ENCODE measurements at regions not wholly inside any gene's neighbourhood (a gene's known extent, or its start where the extent isn't known, plus 50 kb on each side); places are given as distances from the start of the nearest gene placed in this dataset.

DNA sequence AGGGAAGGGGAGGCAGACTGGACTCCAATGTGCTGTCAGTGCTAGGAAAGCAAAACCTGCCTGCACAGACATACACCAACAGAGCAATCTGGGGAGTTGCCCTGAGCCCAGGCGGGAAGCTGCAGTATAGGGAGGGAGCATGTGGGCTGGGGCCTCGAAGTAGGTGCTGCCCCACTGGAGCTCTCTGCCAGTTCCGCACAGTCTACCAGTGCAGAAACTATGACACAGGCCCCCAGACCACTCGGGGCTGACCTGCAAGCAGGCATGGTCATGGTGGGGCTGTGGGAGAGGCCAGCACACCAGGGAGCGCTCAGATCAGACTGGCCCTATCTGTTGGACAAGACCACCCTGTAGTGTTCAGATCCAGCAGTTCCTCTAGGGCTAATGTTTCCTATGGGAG, 344.1 kb upstream of the TRAM1L1 start:
- DNase-seq (ENCODE audit: low read depth): no peak

DNA sequence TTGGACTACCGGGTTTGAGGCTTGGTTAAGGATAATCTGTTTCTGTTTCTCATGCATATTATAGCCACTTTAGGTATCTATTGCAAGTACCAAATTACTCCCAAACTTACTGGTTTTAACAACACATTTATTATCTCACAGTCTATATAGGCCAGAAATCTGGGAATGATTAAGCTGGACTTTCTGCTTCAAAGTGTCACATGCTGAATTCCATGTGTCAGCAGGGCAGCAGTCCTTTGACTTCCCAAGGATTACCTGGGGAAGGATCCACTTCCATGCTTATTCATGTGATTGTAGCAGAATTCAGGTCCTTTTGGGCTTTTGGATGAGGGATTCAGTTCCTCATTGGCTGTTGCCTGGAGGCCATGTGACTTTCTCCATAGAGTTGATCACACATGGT, 349.0 kb upstream of the TRAM1L1 start:
- no peak for DNase-seq (ENCODE audit: low read depth)

DNA sequence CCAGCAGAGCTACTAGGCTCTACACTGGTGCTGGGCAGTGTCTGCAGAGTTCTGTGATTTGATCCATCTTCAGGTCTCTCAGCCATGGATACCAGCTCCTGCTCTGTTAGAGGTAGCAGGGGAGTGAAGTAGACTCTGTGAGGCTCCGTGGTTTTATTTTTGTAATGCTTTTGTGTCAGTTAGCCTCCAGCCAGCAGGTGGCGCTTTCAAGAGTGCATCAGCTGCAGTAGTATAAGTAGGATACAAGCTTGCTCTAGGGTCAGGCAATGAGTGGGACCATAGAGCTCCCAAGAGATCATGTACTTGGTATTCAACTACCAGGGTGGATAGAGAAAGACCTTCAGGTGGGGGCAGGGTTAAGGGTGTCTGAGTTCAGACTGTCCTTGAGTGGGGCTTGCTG, 362.5 kb upstream of the TRAM1L1 start:
- no peak for DNase-seq (ENCODE audit: low read depth)

DNA sequence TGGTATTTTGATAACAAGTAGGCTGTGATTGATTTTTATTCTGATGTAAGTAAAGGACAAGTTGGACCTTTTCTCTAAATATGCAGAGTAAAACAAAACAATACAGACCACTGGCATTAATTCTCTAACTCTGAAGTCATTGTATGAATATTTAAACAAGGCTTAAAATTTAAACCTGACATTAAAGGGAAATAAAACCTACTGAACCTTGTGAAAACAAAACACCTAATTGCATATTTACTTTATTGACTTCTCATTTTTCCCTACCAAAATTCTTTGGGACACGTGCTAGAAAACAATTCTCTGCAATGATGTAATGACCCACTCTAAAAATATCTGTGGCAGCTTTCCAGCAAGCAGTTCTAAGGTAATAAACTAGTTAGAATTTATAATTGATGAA, 369.7 kb upstream of the TRAM1L1 start:
- DNase-seq (ENCODE audit: low read depth): no peak

DNA sequence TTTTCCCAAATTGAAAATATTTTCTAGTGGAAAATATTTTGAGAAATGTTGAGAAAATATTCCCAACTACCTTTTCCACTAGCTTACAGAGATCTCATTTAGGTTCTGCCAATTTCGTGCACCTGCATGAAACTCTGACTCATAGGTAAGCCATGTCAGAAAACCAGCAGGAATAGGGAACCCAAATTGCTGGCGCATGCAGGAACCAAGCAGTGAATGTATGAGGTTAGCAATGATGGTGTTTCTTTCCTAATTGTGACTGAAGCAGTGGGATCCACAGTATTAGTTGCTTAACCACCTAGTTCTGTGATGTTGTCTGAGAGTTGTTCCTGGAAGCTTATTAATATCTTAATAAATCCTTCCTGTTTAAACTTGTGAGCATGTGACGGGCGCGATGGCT, 381.0 kb upstream of the TRAM1L1 start:
- no peak for DNase-seq (ENCODE audit: low read depth)

DNA sequence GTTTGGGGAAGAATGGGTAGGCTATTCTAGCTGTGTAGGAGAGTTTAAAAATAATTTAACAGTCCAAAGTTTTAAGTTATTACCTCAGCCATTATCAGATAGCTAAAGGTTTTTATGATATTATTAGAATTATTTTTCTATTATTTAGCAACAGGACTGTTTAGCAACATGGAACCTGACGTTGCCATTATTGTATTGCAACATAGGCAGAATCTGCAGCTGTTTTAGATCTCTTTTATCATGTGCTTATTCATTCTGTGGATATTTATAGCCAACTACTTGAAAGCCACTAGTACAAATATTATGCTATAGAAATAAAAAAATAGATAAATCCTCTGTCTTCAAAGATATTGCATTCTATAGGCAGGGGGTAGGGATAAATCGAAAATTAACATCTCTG, 382.0 kb upstream of the TRAM1L1 start:
- DNase-seq (ENCODE audit: low read depth): no peak

DNA sequence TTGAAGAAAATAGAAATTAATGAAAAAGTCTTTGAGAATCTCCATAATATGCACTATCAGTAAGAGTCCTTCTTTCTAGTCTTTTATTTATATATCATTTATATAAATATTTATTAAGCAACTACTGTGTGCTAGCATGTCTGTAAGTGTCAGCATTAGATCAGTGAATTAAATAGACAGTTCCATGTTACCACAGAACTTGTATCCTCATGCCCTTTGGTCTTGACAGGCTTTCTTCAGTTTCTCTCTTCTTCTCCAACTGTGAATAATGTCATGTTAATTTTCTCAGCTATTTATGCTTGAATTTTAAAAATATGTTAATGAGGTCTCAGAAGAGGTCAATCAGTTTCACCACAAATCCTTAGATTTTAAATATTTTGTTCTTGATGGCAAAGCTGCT, 389.6 kb upstream of the TRAM1L1 start:
- DNase-seq (ENCODE audit: low read depth): no peak

DNA sequence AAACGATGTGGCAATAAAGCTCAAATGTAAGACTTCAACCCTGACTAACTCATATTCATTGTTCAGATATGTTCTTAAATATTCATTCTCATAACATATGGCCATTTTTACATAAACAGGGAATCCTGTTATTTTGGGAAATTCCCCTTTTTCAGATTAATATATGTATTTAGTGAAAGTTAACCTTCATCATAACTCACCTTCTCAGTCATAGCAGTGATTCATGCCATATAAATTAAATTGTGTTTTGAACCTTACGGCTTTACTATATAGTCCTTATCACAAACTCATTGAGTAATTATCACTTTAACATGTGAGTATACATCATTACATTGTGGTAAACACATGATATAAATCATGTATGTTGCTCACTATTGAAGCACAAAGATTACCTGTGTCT, 392.5 kb upstream of the TRAM1L1 start:
- peak; percentile 34 for DNase-seq (ENCODE audit: low read depth)

DNA sequence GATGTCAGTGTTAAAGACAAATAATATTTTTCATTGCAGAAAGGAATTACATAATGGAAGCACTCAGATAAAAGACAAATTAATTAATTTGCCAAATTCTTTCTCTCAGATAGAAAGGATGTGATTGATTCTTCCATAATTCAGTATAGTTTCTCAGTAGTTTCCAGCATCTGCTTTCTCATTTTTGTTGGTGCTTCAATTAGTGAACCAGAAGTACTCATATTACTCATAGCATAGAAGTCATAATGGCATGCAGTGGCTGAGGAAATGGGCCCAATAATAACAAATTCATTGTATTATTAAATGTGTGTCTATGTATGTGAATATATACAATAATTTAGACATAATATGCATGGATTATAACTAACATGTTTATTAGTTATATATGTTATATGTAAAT, 393.3 kb upstream of the TRAM1L1 start:
- DNase-seq (ENCODE audit: low read depth): peak; percentile 22

DNA sequence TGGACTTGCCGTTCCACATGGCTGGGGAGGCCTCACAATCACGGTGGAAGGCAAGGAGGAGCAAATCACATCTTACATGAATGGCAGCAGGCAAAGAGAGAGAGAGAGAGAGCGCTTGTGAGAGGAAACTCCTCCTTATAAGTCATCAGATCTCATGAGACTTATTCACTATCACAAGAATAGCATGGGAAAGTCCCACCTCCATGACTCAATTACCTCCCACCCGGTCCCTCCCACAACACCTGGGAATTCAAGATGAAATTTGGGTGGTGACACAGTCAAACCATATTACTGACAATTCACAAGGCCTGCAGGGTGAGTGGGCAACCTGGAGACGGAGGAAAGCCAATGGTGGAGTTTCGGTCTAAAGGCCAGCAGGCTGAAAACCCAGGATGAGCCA, 394.3 kb upstream of the TRAM1L1 start:
- peak; percentile 20 for DNase-seq (ENCODE audit: low read depth)

DNA sequence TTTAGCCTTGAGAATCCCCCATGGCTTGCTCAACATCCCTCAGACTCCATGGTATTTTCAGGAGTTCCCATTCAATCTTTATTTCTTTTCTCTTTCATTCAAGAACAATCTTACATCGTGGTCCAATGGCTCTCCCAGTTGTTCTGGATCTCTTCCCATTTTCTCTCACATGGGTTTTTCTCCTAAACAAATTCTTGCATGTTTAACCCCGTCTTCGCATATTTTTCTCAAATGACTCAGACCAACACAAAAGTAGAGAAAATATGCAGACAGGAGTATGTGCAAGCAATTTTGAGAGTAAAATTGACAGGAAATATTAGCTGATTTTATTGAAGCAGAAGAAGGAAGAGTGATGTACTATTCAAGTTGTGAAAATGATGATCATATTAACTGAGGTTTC, 396.4 kb upstream of the TRAM1L1 start:
- peak; percentile 55 for DNase-seq (ENCODE audit: low read depth)

DNA sequence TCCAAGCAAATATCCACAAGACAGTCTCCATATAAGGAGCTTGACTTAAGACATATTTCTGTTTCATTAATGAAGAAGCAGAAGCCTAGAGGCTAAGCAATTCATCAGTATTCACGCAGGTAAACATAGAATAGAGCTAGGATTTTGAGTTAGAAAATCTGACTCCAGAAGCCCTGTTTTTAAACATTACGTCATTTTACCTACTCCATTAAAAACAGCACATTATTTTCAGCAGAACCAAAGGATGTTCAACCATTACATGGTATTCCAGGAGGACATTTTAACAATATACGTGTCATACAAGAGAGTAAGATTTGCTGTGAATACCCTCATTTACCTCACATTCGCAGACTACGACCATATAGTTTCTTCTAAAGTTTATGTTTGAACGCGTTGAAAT, 403.3 kb upstream of the TRAM1L1 start:
- DNase-seq (ENCODE audit: low read depth): no peak

DNA sequence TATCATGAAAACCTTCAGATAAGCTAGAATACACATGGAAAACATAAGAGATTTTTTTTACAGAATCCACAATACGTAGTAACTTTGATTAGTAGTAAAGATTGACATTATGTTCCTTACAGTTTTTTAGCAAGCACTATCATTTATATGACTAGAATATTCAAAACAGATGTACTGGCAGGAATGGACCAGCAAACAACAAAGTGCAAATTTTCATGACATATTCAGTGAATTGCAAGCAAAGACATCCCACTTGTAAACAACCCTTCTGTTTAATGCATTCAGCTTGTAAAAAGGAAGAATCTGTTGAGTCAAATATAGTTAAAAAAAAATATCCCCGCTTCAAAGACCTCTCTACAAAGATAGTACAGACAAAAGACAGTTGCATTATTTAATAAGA, 403.7 kb upstream of the TRAM1L1 start:
- no peak for DNase-seq (ENCODE audit: low read depth)

DNA sequence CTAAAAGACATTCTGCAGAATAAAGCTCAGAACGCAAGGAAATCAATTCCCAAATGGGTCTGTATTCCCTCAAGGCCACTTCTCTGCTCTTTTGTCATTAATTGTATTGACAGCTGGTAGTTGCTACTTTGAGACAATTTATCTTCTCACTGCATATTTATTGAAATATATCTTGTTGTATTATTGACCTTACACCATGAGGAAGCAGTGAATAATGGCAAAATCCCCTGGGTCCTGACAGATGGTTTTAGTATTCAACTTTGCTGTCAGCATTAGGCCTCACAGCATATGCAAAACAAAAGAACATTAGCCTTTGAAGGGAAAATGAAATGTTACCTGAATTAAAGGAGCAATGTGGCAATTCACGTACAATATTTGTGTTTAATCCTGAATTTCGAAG, 406.1 kb upstream of the TRAM1L1 start:
- no peak for DNase-seq (ENCODE audit: low read depth)

DNA sequence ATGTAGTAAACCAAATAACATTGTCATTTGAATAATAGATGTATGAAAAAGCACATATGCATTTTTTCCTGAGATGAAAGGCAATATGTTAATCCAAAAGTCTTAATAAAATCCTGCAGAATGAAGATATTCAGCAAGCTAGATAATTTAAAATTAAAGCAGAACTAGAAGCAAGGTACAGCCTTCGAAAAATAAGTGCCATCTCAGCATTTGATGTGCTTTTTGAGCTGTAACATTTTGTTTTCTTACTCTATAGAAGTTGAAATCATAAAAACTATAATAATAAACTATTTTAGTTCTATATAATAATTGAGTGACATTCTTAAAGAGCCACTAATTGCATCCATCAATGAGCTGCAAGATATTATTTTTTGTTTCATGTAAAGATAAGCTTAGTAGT, 410.4 kb upstream of the TRAM1L1 start:
- no peak for DNase-seq (ENCODE audit: low read depth)

DNA sequence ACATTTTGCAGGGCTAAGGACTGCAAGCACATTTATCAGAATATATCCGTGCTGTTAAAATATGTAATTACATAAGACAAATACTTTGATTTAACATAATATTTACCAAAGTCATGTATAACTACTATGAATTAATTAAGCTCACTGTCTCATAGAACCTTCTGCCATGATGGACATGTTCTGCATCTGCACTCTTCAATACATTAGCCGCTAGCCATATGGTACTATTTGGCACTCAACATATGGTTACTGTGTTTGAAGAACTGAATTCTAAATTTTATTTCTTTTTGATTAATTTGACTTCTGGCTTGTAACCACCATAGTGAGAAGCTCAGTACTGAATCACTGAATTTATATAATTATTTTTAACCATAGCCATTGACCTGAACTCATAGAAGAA, 427.0 kb upstream of the TRAM1L1 start:
- DNase-seq (ENCODE audit: low read depth): no peak

DNA sequence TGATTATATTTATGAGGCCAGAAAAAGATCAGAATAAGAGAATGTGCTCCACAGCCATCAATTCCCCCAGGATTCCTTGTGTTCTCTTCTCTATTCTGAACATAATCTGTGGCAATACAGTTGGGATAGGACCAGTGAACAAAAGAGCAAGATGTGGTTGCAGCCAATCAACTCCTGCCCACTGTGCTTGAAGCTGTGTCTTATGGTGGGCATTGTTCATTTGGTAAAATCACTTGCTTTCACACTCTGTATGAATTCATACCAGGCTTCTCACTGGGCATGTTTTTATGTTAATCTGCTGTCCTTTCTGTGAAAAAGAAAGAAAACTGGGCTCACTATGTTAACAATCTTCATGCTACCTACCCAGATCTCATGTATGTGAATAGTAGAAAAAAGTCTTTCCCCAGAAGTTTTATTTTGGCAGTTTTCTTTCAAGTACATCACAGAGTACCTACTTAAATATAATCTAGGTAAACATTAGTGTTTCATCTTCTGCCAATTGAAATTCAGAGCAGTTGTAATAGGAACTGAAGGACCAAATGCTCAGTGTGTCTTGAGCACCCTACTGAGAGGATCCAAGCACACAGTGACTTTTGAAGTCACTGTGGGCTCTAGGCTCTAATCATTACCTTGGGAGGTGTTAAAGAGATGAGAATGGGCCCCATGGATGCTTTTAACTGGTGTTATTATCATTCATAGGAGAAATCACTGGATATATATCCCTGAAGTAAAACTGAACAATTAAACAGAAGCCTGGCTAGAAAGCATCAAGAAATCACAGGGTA, 429.2 kb upstream of the TRAM1L1 start:
- no peak for DNase-seq (ENCODE audit: low read depth)

DNA sequence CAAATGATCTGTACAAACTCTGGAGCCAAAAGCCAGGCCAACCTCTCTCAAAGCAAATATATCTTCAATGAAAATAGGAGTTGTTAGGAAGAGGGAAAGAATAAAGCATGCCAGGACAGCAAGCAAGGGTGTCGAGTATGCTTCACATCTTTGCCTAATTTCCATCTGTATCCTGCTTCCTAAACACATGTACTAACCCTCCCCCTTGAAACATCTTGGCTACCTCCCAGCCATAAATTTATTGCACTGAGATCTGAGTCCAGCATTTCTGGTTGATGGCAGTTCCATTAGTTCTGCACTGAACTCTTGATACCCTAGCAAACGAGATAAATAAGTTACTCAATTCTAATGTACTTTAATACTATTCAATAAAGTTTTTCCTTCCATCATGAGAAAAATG, 430.5 kb upstream of the TRAM1L1 start:
- DNase-seq (ENCODE audit: low read depth): no peak

DNA sequence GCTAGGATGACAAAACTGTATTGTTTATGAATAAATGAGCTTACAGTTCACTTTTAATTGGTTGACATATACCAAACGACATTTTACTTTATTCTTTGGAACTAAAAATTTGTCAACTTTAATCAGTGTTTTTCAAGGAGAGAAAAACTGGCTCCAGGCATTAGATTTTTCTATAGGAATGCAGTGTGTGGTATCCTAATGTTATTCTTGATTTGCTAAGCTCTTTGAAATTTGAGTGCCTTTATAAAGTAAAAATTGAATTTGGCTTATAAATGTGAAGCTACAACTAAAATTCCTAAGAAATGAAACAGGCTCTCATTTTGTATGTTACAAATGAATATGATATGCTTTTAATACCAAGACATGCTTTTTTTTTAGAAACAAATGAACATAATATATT, 442.2 kb upstream of the TRAM1L1 start:
- no peak for DNase-seq (ENCODE audit: low read depth)

DNA sequence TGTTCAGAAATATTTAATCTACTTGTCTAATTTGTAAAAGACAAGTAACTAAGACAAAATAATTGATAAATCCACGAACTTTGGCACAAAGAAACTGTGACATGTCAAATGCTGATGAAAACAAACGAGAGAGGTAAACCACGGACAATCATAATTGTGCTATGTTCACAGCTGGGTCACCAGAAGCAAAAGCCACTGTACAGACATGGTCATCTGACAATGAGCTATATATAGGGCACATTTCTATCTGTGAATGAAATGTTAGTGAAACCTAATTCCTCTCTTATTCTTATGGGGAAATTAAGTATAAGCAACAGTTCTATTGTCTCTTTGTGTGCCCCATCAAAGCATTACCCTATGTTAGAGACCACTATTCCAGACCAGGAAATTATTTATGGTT, 444.0 kb upstream of the TRAM1L1 start:
- no peak for DNase-seq (ENCODE audit: low read depth)

DNA sequence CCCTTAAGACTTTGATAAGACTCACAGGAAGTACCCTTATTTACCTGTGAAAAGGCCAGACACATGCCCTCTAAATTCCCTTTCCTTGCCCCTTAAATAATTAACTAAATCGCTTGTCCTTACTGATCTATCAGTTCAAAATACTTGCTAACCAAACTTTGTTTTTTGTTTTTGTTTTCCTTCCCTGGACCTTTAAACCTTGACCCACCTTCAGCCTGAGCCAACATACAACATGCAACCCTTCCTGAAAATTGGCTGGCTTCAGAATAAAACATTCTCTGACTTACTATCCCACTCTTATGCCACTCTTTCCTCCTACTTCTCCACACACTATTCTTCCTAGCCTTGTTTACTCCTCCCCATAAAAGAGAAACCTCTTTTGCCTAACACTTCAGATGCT, 448.1 kb upstream of the TRAM1L1 start:
- no peak for DNase-seq (ENCODE audit: low read depth)

DNA sequence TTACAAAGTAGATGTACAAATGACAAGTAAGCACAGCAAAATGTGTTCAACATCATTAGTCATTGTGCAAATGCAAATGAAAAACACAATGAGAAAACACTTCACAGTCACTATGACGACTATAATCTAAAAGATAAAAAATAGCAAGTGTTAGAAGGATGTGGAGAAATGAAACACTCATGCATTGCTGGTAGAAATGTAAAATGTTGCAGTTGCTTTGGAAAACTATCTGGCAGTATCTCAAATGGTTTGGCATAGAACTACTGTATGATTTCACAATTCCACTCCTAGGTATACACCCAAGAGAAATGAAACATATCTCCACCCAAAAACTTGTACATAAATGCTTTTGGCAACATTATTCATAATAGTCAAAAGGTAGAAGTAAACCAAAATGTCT, 459.7 kb upstream of the TRAM1L1 start:
- DNase-seq (ENCODE audit: low read depth): no peak

DNA sequence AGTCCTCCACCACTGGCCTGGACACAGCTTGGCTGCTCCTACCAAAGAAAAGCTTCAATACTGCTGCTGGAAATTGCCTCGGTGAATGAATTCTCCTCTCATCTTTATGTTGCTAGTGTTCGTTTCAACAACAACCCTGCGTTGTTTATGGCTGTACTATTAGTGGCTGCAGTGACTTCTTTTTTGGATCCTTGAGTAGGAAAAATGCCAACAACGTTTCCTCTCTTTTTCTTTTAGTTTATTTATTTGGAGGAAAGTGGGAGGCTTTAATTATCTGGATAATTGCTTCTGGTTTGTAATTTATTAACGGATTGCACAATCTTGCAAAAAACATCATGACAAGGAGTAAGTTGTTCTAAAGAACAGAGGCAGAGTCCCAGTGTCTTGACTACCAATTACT, 464.1 kb upstream of the TRAM1L1 start:
- no peak for DNase-seq (ENCODE audit: low read depth)

DNA sequence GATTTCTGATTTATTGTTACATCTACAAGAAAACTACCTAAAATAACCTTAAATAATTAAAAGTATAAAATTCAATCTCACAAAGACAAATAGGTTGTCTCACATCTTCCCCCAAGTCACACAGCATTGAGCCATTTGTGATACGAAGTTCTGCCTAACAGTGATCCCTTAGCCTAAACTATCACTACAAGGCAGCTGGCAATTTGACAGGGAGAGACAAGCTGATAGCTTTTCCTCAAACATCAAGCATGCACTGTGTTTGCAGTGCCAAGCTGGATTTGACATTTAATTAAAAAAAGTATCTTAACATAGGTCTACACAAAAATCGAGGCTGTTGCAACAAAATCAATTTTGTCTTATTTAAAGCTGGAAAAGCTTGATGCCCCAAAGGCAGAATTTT, 464.7 kb upstream of the TRAM1L1 start:
- no peak for DNase-seq (ENCODE audit: low read depth)

DNA sequence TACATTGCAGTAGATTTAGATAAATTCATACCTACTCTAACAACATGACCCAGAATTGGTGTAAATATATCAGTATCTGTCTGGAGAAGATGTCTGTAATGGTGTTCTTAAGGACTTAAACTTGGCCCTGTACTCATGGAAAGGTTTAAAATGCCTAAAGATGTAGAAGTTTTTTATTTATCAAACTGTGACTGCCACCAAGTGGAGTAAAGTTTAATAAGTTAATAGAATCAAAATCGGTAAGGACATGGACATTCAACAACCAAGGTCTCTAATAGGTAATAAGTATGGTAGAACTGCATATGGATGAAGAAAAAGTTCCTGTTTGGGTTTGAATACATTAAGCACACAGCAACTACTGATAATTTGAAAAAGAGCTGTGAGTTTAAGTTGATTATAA, 474.0 kb upstream of the NDST3 start:
- peak; percentile 42 for DNase-seq (ENCODE audit: low read depth)
